ENCODE measurements at regions not wholly inside any gene's neighbourhood (a gene's known extent, or its start where the extent isn't known, plus 50 kb on each side); places are given as distances from the start of the nearest gene placed in this dataset.
"Not testable (repeated sequence)": the region's sequence is repeated elsewhere in the genome, so short reads cannot be mapped to it uniquely, and the experiment has no call there.

DNA sequence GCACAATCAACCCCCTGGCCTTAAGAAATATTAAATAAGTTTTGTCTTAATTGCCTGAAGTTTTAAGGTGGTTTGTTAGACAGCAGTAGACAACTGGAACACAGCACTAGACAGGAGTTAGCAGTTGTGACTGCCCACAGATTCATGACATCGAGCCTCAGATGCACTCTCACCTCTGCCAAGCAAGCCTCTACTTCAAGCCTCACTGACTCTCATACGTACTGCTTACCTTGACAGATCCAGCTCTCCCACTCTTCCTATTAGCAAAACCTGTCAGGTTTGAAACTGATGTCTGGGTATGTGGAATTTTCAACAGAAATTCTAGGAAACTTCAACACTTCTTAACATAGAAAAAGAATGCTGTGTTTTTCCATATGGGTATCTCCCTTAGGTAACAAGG is 382.9 kb upstream of the DPH6 start:
- DNase-seq (ENCODE audit: low spot score), result no peak

DNA sequence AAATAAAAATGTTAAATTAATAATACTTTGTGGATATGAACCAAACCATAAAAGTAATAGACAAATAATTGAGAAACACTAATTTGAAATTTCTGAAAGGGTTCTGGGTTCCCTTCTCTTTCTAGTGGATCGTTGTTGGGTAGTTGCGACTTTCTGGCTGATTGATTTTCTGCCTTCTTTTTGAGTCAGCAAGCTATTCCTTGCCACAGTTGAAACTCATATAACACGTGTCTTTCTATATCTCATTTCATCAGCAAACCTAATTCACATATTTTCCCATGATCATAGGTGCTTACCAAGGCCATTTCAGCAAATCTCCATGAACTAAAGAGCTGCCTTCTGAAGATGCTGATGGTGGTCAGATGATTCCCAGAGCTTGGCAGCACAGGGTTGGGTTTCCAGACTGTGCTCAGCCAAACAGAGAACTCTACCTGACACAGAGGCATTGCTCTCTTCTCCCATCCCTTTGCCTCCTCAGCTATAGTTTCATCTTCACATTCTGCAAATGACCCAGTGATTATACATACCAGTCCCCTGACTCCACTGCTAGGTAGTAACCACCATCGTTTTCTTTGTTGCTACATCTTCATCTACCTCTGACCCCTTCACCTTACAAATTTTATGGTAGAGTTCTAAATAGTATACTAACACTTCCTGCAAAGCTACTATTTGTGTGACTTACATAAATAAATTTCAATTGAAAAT is 383.9 kb upstream of the DPH6 start:
- DNase-seq (ENCODE audit: low spot score), result no peak

GRCh38 chr15:35931799-35932341 is 385.9 kb upstream of the DPH6 start:
- no peak for DNase-seq (ENCODE audit: low spot score)

DNA sequence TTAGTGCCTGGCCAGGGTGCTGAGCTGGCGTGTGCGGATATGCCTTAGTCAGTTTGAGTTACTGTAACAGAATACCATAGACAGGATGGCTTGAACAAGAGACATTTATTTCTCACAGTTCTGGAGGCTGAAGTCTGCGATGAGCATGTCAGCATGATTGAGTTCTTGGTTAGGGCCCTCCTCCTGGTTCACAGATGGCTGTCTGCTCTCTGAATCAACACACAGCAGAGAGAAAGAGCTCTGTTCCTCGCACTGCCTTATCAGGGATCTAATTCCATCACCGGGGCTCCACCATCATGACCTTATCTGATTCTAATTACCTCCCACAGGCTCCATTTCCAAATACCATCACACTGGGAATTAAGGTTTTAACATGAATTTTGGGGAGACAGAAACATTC is 386.6 kb upstream of the DPH6 start:
- DNase-seq (ENCODE audit: low spot score), result no peak

DNA sequence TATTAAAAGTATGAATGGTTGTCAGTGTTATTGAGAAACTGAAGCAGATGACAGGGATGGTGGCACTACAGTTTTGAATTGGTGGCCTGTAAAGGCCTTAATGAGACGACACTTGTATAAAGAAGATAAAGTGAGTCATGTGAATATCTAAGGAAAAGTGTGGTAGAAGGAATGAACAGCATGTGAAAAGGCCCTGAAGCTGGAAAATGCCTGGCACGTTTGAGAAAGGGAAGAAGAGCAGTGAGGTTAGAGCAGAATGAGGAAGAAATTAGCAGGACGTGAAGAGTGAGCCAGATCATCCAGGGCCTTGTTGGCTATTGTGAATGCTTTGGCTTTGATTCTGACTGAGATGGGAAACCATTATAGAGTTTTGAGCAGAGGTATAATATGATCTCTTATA is 387.6 kb upstream of the DPH6 start:
- no peak for DNase-seq (ENCODE audit: low spot score)

GRCh38 chr15:35934383-35935049 is 388.6 kb upstream of the DPH6 start:
- DNase-seq (ENCODE audit: low spot score), result no peak

- DNase-seq (ENCODE audit: low spot score), result no peak
Observed at GRCh38 chr15:35936284-35936683, 390.3 kb upstream of the DPH6 start.

DNA sequence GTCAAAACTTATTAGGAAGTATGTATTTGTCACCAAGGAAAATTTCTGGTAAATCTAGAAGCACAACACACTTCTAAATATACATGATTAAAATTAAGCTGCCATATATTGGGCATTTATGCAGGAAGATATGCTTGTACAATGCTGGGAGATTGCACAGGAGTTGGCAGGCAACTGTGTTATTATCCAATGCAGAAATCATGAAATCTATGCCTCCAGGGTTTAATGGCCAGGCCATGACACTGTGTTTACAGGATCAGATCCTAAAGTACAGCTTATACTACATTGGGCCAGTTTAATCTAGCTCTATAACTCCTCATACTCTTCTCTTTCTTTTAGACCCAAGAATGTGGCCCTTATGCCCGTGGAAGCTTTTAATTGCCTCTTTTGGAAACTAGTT is 391.4 kb upstream of the DPH6 start:
- no peak for DNase-seq (ENCODE audit: low spot score)

DNA sequence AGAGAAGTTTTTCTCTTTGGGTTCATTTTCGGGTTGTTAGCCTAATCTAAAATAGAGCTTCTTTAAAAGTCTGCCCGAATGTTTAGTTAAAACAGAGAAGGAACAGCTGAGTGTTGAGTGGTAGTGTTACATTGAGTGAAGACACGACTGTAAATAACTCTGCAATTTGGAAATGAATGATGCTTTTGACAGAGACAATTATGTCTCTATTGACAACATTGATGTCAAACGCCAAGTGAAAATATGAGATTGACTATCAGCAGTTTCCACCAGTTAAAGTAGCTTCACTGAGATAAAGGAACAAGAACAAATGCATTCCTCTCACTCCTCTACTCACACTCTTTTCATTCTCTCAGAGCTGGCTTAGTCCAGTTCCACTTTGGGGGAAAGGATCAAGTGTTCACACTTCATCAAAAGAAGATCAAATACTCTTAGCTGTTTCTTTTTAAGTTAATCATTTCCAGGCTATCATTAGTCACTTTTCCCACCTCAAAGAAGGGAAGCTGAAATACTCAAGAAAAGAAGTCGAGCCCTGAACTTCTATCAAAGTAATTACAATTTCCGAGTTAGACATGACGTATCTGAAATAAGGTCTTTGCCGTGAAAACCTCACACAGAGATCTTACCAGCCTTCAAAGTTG is 399.1 kb upstream of the DPH6 start:
- no peak for DNase-seq (ENCODE audit: low spot score)

DNA sequence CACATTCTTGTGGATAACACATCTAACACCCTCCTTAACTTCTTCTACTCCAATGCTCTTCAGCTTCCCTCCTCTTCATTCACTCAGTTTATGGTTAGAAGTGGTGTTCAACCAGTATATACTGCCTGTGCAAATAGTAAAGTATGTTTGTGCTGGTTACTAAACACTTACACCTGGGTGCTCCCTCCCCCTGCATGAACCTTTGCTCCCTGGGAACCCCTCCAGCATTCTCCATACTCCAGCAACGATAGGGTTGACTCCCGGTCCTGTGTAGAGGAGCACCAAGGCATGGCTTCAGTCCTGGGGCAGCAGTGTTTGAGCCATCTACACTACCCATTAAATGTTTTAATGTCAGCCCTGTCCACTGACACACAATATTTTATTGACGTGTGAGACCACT is 407.5 kb upstream of the DPH6 start:
- no peak for DNase-seq (ENCODE audit: low spot score)

- DNase-seq (ENCODE audit: low spot score), result no peak
Observed at GRCh38 chr15:35956056-35956455, 410.1 kb upstream of the DPH6 start.

GRCh38 chr15:35958021-35958420 is 412.1 kb upstream of the DPH6 start:
- no peak for DNase-seq (ENCODE audit: low spot score)

- DNase-seq (ENCODE audit: low spot score), result no peak
Observed at GRCh38 chr15:35958975-35959374, 413.0 kb upstream of the DPH6 start.

- no peak for DNase-seq (ENCODE audit: low spot score)
Observed at GRCh38 chr15:35963326-35963725, 417.4 kb upstream of the DPH6 start.

- no peak for DNase-seq (ENCODE audit: low spot score)
Observed at GRCh38 chr15:35966781-35967180, 420.8 kb upstream of the DPH6 start.

GRCh38 chr15:35967968-35968367 is 422.0 kb upstream of the DPH6 start:
- not testable (repeated sequence) for DNase-seq (ENCODE audit: low spot score)

DNA sequence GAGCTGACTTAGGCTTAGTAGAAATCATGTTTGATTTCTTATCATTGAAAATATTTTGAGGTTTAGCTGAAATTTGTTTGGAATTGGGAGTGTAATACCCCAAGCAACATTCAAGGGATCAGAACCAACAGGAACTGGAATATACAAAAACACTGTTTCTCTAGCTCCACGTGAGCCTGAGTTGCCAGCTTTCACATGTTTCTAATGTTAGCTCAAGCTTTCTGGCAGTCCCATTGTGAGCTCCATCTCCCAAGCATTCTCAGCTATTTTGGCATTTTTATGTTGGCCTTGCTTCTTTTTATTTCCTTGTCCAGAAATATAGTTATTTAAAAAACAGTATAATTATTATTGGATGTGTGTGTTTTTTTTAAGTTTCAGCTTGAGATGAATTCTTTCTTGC is 427.1 kb upstream of the DPH6 start:
- DNase-seq (ENCODE audit: low spot score), result no peak

- no peak for DNase-seq (ENCODE audit: low spot score)
Observed at GRCh38 chr15:35974052-35974451, 428.1 kb upstream of the DPH6 start.

- DNase-seq (ENCODE audit: low spot score), result no peak
Observed at GRCh38 chr15:35975941-35976340, 430.0 kb upstream of the DPH6 start.

- DNase-seq (ENCODE audit: low spot score), result no peak
Observed at GRCh38 chr15:35979608-35980007, 433.6 kb upstream of the DPH6 start.

DNA sequence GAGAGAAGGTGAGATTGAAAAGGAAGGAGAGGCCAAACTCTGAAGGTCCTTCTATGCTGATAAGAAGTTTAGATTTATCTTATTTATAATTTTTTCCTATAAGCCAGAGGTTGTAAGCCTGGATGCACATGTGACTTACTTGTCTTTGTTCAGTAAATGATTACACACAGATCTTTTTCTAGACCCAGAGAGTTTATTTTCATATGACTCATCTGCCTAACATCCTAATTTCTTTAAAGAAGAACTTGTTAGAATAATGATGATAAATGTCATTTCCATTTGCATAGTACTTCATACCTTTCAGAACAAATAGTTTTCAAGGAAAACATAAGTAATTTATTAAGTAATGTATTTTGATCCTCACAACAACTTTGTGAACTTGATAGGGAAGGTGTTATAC is 434.8 kb upstream of the DPH6 start:
- DNase-seq (ENCODE audit: low spot score), result no peak

DNA sequence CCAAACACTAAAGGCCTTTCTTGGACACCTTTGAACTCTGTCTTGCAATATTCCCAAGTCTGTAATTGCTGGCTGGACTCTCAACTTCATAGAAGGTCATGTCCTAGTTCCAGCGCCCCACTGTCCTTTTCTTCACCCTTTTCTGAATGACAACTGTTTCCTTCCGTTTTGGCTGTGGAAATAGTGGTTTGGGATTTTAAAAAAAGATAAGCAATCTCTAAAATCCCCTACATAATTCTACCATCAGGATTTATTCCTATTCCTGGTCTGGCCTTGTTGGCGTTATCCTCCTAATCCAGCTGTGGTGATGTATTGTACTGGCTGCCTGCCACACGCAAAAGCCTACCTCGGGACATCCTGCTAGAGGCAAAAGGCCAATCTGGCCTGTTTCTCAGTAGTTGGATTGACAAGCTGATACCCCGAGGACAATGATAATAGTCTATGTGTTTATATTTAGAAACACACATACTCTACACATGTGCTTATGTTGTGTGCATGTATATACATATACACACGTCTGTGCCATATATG is 440.3 kb upstream of the DPH6 start:
- DNase-seq (ENCODE audit: low spot score), result no peak

DNA sequence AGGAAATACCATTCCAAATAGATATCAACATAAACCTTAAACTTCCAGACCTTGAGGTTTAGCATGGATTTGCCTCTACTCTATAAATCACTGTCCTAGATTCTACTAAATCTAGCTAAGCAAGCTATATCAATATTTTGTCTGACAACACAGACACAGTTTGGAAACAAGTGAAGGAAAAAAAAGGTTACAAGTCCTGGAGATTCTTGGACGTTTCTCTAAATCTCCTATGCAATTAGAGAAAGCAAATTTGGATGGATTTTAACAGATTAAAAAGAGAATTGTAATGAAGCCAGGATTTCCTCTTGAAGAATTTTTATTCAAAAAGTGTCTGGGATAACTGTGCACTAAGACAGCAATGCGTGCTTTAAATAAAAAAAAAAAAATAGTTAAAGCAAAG is 441.1 kb upstream of the DPH6 start:
- no peak for DNase-seq (ENCODE audit: low spot score)
